Ecto neural progenitor cell (in vitro differentiated cells): ENCODE measurements at regions not wholly inside any gene's neighbourhood (a gene's known extent, or its start where the extent isn't known, plus 50 kb on each side); places are given as distances from the start of the nearest gene placed in this dataset.
A peak's percentile ranks its signal among the peaks of the same experiment; 100 is the strongest.
"Not testable (repeated sequence)": the region's sequence is repeated elsewhere in the genome, so short reads cannot be mapped to it uniquely, and the experiment has no call there.

Experiments
- DNase-seq: peaks from one replicate; pipeline ENCODE4 v3.0.0-alpha.2; 2018; ENCODE audit warnings: low spot score

GRCh38 chr1:144140243-144140642 lies 168.5 kb upstream of the FAM72C start:
- not testable (repeated sequence) for DNase-seq

DNA sequence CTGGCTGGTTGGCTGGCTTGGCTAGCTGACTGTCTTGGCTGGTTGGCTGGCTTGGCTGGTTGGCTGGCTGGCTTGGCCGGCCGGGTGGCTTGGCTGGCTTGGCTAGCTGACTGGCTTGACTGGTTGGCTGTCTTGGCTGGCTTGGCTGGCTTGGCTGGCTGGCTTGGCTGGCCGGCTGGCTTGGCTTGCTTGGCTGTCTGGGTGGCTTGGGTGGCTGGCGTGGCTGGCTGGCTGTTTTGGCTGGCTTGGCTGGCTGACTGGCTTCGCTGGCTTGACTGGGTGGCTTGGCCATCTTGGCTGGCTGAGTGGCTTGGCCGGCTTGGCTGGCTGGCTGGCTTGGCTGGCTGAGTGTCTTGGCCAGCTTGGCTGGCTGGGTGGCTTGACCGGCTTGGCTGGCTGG lies 133.2 kb upstream of the FAM72C start:
- DNase-seq: not testable (repeated sequence)

DNA sequence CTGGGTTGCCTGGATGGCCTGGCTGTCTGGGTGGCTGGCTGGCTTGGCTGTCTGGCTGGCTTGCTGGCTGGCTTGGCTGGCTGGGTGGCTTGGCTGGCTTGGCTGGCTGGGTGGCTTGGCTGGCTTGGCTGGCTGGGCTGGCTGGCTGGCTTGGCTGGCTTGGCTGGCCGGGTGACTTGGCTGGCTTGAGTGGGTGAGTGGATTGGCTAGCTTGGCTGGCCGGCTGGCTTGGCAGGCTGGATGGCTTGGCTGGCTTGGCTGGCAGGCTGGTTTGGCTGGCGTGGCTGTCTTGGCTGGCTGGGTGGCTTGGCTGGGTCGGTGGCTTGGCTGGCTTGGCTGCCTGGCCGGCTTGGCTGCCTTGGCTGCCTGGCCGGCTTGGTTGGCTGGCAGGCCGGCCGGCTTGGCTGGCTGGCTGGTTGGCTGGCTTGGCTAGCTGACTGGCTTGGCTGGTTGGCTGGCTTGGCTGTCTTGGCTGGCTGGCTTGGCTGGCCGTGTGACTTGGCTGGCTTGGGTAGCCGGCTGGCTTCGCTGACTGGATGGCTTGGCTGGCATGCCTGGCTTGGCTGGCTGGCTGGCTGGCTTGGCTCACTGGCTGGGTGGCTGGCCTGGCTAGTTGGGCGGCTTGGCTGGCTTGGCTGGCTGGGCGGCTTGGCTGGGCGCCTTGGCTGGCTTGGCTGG lies 132.4 kb upstream of the FAM72C start:
- DNase-seq: peak; percentile 81

- DNase-seq: not testable (repeated sequence)
Measured at GRCh38 chr1:144103156-144103880, 131.5 kb upstream of the FAM72C start.

DNA sequence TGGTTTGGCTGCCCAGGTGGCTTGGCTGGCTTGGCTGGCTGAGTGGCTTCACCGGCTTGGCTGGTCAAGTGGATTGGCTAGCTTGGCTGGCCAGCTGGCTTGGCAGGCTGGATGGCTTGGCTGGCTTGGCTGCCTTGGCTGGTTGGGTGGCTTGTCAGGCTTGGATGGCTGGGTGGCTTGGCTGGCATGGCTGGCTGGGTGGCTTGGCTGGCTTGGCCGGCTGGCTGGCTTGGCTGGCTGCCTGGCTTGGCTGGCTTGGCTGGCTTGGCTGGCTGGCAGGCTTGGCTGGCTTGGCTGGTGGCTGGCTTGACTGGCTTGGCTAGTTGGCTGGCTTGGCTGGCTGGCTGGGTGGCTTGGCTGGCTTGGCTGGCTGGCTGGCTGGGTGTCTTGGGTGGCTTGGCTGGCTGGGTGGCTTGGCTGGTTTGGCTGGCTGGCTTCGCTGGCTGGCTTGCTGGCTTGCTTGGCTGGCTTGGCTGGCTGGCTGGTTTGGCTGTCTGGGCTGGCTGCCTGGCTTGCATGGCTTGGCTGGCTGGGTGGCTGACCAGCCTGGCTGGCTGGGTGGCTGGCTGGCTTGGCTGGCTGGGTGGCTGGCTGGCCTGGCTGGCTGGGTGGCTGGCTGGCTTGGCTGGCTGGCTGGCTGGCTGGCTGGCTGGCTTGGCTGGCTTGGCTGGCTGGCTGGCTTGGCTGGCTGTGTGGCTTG lies 130.4 kb upstream of the FAM72C start:
- not testable (repeated sequence) for DNase-seq

DNA sequence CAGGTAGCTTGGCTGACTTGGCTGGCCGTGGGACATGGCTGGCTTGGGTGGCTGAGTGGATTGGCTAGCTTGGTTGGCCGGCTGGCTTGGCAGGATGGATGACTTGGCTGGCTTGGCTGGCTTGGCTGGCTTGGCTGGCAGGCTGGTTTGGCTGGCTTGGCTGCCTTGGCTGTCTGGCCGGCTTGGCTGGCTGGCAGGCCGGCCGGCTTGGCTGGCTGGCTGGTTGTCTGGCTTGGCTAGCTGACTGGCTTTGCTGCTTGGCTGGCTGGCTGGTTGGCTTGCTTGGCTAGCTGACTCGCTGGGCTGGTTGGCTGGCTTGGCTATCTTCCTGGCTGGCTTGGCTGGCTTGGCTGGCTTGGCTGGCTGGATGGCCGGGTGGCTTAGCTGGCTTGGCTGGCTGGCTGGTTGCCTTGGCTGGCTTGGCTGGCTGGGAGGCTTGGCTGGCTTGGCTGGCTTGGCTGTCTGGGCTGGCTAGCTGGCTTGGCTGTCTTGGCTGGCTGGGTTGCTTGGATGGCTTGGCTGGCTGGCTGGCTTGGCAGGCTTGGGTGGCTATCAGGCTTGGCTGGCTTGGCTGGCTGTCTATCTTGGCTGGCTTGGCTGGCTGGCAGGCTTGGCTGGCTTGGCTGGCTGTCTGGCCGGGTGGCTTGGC lies 129.7 kb upstream of the FAM72C start:
- no peak for DNase-seq

DNA sequence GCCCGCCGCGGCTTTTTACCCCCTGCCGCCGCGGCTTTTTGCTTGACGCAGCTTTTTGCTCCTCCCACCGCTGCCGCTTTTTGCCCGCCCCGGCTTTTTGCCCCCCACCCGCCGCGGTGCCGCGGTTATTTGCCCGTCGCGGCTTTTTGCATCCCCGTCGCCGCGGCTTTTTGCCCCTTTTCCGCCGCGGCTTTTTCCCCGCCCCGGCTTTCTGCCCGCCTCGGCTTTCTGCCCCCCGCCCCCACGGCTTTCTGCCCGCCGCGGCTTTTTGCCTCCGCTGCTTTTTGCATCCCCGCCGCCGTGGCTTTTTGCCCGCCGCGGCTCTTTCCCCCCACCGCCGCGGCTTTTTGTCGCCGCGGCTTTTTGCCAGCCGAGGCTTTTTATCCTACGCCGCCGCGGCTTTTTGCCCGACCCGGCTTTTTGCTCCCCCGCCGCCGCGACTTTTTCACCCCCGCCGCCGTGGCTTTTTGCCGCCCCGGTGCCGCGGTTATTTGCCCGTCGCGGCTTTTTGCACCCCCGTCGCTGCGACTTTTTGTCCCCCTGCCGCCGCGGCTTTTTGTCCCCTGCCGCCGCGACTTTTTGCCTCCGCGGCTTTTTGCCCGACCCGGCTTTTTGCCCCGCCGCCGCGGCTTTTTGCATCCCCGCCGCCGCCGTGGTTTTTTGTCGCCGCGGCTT lies 105.5 kb upstream of the FAM72C start:
- peak; percentile 82 for DNase-seq

DNA sequence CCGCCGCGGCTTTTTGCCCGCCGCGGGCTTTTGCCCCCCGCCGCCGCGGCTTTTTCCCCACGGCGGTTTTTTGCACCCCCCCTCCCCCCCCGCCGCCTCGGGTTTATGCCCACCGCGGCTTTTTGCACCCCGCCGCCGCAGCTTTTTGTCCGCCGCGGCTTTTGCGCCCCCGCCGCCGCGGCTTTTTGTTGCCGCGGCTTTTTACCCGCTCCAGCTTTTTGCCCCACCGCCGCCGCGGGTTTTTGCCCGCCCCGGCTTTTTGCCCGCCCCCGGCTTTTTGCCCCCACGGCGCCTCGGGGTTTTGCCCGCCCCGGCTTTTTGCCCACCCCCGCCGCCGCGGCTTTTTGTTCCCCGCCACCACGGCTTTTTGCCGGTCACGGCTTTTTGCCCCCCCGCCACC lies 104.9 kb upstream of the FAM72C start:
- DNase-seq: not testable (repeated sequence)

GRCh38 chr1:144070394-144071053 lies 98.7 kb upstream of the FAM72C start:
- not testable (repeated sequence) for DNase-seq

- not testable (repeated sequence) for DNase-seq
Measured at GRCh38 chr1:144067042-144067441, 95.3 kb upstream of the FAM72C start.

GRCh38 chr1:144066071-144066813 lies 94.5 kb upstream of the FAM72C start:
- not testable (repeated sequence) for DNase-seq

- not testable (repeated sequence) for DNase-seq
Measured at GRCh38 chr1:144065299-144066060, 93.7 kb upstream of the FAM72C start.

DNA sequence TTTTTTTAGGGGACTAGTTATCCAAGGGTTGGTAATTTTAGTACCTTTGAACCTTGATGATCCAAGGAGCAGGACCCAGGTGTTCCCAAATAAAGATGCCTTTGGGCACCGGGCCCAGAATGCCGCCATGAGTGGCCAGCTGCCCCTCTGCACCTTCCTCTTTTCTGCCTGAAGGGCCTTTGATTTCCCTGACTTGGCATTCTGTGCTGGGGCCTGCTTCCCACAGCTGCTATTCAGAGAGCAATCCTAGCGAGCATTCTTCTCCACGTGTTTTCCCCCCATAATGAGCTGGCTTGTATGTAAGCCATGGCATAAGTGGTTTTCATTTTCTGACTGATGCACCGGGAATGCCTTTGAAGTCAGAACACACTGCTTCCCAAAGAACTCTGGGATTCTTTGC lies 77.6 kb upstream of the FAM72C start:
- not testable (repeated sequence) for DNase-seq

DNA sequence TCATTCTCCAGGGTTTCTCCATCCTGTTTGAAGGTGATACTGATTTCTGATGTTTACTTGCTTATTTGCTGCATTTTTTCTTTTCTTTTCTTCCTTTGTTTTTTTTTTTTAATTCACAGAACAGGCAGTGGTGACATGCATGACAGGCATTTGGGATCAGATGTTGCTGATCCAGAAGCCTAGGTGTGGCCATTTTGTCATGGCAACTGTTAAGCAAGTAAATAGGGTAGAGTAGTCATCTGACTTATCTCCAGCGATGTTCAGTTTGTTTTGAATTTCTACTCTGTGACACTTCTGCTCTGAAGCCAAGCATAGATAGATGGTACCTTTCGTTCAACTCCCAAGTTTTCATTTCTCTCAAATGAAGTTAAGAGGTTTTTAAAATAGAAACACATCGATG lies 74.9 kb upstream of the FAM72C start:
- not testable (repeated sequence) for DNase-seq

DNA sequence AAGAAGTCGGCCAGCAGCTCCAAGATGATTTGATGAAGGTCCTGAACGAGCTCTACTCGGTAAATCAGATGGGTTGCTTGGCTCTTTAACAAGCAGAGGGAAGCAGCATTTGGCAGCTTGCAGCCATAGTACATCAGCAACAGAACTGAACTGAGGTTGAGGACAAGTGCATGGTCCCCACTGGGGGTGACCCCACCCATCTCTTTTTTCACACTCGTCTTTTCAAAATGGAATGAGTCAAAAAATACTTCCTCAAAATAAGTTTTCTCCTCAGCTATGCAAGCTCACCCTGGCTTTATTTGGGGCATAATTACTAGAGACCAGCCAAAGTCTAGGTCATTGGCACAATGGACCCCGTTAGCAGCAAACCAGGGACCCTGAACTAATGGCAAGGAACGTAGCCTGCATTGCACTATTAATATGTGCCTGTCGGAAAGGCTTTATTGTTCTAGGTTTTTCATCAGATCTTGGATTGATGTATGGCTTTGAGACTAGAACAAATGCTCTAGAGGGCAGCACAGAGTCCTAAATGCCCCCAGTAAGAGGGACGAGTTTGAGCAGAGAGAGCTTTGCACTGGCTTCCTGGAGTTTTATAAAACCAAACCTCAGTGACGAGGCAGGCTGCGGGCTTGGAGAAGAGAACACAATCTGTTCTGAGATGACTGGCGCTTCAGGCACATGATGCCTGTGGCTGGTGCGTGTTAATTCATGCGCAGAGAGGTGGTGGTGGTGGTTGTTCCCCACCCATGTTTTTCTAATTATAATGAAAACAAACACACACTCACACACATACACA lies 74.2 kb upstream of the FAM72C start:
- not testable (repeated sequence) for DNase-seq

DNA sequence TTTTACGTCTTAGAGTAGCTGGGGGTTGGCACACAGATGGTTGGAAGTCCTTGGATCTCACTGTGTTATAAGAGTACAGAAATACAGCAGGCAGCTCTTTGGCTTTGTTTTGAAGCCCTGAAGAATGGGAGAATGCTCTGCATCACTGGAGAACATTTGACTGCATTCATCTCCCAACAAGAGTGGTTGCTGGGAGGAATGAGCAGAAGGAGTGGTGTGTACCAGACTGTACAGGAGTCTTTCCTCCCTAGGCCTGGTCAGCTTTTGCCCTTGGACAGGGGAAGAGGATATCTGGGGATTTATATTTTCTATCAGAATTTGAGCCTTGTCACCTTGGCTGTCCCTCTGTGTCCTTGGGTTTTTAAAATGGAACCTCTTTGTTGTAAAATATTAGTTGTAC lies 70.5 kb upstream of the FAM72C start:
- not testable (repeated sequence) for DNase-seq

DNA sequence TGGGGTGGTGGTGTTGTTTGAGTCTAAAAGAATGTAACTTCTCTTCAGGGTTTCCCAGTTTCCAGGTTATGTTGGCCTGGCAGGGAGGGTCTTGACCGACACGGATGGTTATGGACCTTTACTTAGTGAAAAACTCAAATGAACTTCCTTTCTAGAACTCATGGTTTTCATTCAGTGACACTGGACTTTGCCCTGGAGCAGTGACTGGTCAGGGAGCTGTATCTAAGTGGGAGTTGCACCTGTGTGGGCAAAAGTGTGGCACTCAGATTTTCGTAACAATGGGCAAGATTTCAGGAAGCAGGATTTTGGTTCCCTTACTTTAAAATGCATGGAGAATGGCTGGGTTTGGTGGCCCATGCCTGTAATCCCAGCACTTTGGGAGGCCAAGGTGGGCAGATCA lies 68.5 kb upstream of the FAM72C start:
- not testable (repeated sequence) for DNase-seq

- DNase-seq: not testable (repeated sequence)
Measured at GRCh38 chr1:144034045-144034444, 62.3 kb upstream of the FAM72C start.

DNA sequence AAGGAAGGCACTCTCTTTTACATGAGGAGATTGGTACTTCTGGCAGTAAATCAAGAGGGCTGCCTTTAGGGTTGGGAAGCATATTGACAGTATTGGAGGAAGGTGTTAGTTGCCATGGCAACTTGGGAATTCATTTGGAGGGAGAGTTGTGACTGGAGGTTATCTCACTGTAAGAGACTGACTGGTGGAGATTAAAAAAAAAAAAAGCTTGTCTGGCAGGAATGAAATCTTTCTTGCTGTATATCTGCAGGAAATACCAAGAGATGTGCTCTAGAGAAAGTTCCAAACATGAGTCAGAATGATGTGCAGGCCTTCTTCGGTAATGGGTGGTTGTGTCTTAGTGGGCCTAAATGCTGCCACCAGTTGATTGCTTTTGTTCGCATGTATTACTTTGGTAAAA lies 59.8 kb upstream of the FAM72C start:
- DNase-seq: not testable (repeated sequence)
